ENCODE measurements at regions not wholly inside any gene's neighbourhood (a gene's known extent, or its start where the extent isn't known, plus 50 kb on each side); places are given as distances from the start of the nearest gene placed in this dataset.

DNA sequence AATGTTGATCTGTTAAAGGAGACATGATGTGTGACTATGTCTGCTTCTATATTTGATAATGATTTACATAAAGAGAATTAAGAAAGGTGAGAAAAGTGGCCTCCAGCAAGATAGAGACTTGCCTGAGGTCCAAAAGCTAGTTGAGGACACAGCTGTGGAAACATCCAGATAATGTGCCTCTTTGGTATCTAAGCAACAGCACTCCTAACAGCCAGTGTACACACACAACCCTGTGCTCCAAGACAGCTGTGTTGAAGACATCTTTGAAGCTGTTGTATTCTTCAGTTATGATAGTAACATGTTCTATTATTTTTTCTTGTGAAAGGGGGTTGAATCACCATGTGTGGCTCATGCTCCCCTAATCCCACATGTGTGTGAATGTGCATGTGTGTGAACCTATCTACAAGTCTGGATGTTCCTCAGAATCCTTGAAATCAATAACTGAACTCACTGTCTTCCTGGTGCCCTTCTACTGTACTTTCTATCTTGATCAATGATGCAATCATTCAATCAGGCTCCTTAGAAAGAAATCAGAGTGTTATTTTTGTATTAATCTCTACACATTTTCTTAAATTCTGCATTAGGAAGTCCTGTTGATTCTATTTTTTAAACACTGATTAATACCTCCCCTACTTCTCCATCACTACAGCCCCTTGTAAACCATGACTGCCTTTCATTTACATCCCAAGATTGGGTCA, 116.7 kb upstream of the SSTR4 start:
- Histone ChIP-seq H3K4me3 (ENCODE audit: low read depth in 2 of 2, low read length in 1 of 2) (no peak overlapping the region), H3K4me1 (ENCODE audit: control insufficient read depth in 1 of 2, insufficient read depth in 2 of 2, low read depth in 1 of 2, low read length in 1 of 2) (0 out of 4 replicates have a peak, but pooled peaks cover 0 to 6% of the 10 kb centered on the region in 2 experiments), H4K20me1 (ENCODE audit: insufficient read depth) (no peaks in the 10 kb centered on the region), H2AFZ (ENCODE audit: low read depth) (no peak overlapping the region), H3K27me3 (ENCODE audit: insufficient read depth) (peaks cover 5% of the 10 kb centered on the region), H3F3A (replicated peaks; ENCODE audit: insufficient read depth) (no peaks in the 10 kb centered on the region), H3K9me2 (no peaks in the 10 kb centered on the region), H3K79me2 (ENCODE audit: insufficient read depth) (no peaks in the 10 kb centered on the region), H3K27ac (ENCODE audit: low read depth in 2 of 2, low read length in 1 of 2) (no peak overlapping the region), H3K4me2 (no peak overlapping the region), H3K9me3 (no peaks in the 10 kb centered on the region), H3K36me3 (replicated peaks in 1 of 2; ENCODE audit: control insufficient read depth in 1 of 2, insufficient read depth in 2 of 2, low read length in 1 of 2) (no peaks in the 10 kb centered on the region), H3K9ac (no peak overlapping the region)
- ChIA-PET POLR2A (no interaction called here), CTCF (no interaction called here)
- no peak for DNase-seq
- TF ChIP-seq GABPA (IDR thresholded peaks at IDR 0.05; ENCODE audit: low read depth) (no peak), NFIC (IDR thresholded peaks at IDR 0.05; ENCODE audit: borderline replicate concordance) (no peak), RFX5 (IDR thresholded peaks at IDR 0.05; ENCODE audit: low read length) (no peak), RXRA (IDR thresholded peaks at IDR 0.05; ENCODE audit: borderline replicate concordance, low read depth) (no peak), JUND (IDR thresholded peaks at IDR 0.05) (no peak), FOSL2 (IDR thresholded peaks at IDR 0.05; ENCODE audit: borderline replicate concordance, low read depth) (no peak)
- TF ChIP-seq, protein P1, sequence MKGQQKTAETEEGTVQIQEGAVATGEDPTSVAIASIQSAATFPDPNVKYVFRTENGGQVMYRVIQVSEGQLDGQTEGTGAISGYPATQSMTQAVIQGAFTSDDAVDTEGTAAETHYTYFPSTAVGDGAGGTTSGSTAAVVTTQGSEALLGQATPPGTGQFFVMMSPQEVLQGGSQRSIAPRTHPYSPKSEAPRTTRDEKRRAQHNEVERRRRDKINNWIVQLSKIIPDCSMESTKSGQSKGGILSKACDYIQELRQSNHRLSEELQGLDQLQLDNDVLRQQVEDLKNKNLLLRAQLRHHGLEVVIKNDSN (IDR thresholded peaks at IDR 0.05; ENCODE audit: borderline replicate concordance, low read depth), result no peak
- TF ChIP-seq, protein P2, sequence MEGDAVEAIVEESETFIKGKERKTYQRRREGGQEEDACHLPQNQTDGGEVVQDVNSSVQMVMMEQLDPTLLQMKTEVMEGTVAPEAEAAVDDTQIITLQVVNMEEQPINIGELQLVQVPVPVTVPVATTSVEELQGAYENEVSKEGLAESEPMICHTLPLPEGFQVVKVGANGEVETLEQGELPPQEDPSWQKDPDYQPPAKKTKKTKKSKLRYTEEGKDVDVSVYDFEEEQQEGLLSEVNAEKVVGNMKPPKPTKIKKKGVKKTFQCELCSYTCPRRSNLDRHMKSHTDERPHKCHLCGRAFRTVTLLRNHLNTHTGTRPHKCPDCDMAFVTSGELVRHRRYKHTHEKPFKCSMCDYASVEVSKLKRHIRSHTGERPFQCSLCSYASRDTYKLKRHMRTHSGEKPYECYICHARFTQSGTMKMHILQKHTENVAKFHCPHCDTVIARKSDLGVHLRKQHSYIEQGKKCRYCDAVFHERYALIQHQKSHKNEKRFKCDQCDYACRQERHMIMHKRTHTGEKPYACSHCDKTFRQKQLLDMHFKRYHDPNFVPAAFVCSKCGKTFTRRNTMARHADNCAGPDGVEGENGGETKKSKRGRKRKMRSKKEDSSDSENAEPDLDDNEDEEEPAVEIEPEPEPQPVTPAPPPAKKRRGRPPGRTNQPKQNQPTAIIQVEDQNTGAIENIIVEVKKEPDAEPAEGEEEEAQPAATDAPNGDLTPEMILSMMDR (IDR thresholded peaks at IDR 0.05), result no peak
- TF ChIP-seq, protein P3, sequence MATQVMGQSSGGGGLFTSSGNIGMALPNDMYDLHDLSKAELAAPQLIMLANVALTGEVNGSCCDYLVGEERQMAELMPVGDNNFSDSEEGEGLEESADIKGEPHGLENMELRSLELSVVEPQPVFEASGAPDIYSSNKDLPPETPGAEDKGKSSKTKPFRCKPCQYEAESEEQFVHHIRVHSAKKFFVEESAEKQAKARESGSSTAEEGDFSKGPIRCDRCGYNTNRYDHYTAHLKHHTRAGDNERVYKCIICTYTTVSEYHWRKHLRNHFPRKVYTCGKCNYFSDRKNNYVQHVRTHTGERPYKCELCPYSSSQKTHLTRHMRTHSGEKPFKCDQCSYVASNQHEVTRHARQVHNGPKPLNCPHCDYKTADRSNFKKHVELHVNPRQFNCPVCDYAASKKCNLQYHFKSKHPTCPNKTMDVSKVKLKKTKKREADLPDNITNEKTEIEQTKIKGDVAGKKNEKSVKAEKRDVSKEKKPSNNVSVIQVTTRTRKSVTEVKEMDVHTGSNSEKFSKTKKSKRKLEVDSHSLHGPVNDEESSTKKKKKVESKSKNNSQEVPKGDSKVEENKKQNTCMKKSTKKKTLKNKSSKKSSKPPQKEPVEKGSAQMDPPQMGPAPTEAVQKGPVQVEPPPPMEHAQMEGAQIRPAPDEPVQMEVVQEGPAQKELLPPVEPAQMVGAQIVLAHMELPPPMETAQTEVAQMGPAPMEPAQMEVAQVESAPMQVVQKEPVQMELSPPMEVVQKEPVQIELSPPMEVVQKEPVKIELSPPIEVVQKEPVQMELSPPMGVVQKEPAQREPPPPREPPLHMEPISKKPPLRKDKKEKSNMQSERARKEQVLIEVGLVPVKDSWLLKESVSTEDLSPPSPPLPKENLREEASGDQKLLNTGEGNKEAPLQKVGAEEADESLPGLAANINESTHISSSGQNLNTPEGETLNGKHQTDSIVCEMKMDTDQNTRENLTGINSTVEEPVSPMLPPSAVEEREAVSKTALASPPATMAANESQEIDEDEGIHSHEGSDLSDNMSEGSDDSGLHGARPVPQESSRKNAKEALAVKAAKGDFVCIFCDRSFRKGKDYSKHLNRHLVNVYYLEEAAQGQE (IDR thresholded peaks at IDR 0.05; ENCODE audit: low read depth, low read length), result no peak
- TF ChIP-seq, protein P4, sequence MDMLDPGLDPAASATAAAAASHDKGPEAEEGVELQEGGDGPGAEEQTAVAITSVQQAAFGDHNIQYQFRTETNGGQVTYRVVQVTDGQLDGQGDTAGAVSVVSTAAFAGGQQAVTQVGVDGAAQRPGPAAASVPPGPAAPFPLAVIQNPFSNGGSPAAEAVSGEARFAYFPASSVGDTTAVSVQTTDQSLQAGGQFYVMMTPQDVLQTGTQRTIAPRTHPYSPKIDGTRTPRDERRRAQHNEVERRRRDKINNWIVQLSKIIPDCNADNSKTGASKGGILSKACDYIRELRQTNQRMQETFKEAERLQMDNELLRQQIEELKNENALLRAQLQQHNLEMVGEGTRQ (IDR thresholded peaks at IDR 0.05; ENCODE audit: borderline replicate concordance, low read depth, low read length), result no peak

Measured in SK-N-SH (cell line).